ENCODE measurements at regions not wholly inside any gene's neighbourhood (a gene's known extent, or its start where the extent isn't known, plus 50 kb on each side); places are given as distances from the start of the nearest gene placed in this dataset.

DNA sequence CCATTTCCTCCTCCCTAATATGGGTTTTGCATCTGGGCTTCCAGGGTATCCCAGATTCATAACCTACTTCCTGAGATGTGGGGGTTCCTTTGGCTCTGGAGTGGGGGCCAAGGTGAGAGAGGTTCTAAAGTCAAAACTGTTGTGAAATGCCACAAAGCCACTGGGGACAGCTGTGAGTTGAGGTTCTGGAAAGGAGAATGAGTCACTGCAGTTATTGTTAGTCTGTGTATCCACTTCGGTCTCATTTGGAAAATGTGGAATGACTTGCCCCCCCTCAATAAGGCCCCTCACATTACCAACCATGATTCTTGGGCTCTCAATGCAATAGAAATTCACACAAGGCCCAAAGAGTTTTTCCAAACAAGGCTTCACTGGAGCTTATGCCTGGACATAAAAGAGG, 51.1 kb upstream of the LGALSL start:
- no peak for DNase-seq (ENCODE audit: low spot score)

DNA sequence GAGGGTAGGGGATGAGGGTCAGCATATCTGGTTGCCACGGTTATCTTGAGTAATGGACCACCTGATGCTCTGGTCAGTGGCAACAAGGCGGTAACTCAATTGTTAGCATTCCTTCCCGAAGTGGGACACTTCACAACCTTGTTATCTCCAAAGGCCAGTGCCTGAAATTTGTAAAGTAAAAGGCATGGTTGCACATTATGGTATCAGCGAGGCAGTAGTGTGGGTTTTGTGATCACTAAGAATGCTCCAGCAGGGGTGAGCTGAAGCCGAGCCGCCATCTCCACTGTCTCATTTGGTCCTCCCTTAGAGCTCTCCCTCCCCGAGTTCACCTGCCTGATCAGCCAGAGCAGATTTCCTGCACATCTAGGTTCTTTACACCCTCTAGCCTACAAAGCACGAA, 50.5 kb upstream of the LGALSL start:
- DNase-seq (ENCODE audit: low spot score) = no peak

DNA sequence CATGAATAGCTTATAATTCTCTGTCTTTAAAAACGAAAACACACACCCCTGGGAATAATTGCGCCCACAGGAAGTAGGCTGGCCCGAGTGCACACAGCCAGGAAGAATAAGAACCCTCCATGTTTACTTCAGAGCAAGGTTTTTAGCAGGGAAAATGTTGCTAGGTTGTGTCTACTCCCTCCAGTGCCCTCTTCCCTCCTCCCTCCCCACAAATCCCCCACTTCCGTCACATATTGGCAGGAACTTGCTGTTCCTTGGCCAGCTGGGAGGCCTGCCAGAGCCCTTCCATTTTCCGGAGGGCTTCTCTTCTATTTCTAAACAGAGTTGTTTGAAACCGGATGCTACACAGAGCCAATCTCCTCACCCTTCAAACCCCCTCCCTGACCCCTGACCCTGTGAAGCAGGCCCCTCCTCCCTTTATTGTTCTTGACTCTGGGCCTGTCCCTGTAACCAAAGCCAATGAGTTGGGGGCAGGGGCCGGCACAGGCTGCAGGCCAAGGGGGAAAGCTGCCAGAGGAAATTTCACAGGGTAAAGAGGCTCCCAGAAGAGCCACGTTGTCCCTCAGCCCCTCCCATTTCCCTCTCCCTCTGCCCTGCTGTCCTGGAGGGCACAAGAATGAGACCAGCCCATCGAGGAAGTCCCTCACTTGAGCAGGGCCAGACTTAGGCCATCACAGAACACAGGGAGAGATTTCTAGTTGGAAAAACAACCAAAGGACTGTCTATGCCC, 49.8 kb upstream of the LGALSL start:
- no peak for DNase-seq (ENCODE audit: low spot score)
